GM12864 (cell line): ENCODE measurements at regions not wholly inside any gene's neighbourhood (a gene's known extent, or its start where the extent isn't known, plus 50 kb on each side); places are given as distances from the start of the nearest gene placed in this dataset.

Experiments used
- DNase-seq: peaks from one replicate; pipeline ENCODE4 v3.0.0-alpha.2; 2011; ENCODE audit warnings: low read depth
- H3K4me3 ChIP-seq: 2 replicates; pipeline ENCODE4 v1.5.1; 2011; ENCODE audit warnings: mild to moderate bottlenecking, low read depth, low read length, control low read depth
- TF ChIP-seq, protein P1 (sequence below): IDR thresholded peaks from 2 replicates; pipeline ENCODE4 v1.5.1; 2011; ENCODE audit warnings: low read depth, mild to moderate bottlenecking, moderate library complexity, low read length, control low read depth, inconsistent platforms; ENCODE audit errors: missing control alignments

DNA sequence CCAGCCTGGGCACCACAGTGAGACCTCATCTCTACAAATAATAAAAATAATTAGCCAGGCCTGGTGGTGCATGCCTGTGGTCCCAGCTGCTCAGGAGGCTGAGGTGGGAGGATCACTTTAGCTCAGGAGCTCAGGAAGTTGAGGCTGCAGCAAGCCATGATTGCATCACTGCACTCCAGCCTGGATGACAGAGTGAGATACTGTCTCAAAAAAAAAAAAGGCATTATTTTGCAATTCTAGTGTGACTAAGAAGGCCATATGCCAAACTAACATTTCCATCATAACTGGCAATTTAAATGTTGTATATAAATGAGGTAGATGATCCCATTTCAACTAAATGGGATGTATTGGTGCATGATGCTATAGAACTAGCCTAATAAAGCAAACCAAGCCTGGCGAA lies 632.8 kb upstream of the KLF12 start:
- TF ChIP-seq, protein P1, sequence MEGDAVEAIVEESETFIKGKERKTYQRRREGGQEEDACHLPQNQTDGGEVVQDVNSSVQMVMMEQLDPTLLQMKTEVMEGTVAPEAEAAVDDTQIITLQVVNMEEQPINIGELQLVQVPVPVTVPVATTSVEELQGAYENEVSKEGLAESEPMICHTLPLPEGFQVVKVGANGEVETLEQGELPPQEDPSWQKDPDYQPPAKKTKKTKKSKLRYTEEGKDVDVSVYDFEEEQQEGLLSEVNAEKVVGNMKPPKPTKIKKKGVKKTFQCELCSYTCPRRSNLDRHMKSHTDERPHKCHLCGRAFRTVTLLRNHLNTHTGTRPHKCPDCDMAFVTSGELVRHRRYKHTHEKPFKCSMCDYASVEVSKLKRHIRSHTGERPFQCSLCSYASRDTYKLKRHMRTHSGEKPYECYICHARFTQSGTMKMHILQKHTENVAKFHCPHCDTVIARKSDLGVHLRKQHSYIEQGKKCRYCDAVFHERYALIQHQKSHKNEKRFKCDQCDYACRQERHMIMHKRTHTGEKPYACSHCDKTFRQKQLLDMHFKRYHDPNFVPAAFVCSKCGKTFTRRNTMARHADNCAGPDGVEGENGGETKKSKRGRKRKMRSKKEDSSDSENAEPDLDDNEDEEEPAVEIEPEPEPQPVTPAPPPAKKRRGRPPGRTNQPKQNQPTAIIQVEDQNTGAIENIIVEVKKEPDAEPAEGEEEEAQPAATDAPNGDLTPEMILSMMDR: no peak
- no peak for DNase-seq

DNA sequence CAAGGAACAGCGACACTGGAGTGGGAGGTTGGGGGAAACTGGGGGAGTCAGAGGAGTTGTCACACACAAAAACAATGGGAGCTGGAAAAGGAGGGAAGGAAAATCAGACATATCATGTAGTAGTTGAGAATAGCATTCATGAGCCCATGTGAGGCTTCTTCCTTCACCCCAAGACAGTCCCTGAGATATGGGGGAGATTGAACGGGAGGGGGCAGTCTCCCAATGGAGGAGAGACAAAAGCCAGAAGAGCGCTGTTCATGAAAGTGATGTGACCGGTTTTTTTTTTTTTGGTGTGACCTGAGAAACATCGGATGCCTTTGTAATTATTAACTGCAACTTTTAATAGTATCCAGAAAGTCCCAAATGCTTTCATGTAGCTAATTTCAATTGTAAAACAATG lies 631.8 kb upstream of the KLF12 start:
- no peak overlapping the region for H3K4me3 ChIP-seq
- TF ChIP-seq, protein P1: no peak

More for the DNA sequence above, 632.8 kb upstream of the KLF12 start:
- no peak overlapping the region for H3K4me3 ChIP-seq

DNA sequence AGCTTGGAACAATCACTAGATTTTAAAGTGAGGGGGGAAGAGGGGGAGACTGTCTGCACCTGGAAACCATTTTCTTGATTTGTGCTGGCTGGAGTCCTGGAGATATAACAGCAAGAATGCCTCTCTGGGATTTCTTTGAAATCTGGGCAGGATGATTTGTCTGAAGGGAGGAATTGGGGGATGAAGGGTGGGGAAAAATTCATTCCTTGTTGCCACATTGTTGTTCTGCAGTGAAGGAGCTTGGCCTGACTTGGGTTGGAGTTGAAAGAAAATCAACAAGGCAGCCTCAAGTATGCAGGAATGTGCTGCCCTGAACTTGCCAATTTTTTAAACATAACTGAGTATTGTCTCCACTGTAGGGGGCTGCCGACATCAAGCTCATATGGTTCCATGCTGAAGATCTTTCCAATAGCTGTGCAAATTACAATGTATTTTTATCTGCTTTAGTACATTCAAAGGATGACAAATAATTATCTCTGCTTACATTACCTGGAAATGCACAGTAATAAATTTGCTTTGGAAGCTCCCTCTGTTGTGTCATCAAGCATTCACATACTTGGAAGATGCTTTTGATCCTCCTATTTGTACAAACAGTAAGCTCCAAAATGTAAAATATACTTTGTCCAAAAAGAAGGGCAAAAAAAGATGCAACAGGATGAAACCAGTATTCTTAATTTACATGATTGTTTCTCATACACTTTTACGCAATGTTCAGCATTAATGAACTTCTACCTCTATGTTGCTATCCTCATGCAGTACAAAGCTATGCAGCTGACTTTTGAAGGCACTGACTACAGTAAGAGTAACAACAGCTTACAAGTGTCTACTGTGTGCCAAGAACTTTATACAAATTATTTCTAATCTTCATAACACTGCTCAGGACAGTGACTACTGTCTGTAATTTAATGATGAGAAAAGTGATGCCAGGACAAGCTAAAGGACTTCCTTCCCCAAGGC lies 627.9 kb upstream of the KLF12 start:
- DNase-seq: no peak
- TF ChIP-seq, protein P1: no peak
- H3K4me3 ChIP-seq: no peak overlapping the region

More for the DNA sequence above, 631.8 kb upstream of the KLF12 start:
- no peak for DNase-seq

DNA sequence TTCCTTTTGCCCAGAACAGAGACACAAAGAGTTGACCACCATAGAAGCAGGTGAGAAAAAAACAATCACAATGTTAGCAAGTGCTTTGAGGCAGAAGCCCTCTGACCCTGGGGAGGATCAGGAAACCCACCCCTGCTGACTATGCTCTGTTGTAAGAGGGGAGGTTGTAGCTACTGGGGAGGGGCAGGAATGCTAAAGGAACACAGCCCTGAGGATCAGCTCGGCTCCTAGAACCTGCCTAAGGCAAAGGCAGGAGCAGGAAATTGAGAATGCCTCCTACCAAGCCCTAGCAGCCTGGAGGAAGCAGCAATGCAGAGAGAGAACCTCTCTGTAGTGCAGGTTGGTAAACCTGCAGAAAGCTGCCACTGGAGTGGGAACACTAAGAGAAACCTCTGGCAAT lies 624.0 kb upstream of the KLF12 start:
- no peak for DNase-seq
- TF ChIP-seq, protein P1: no peak
- no peak overlapping the region for H3K4me3 ChIP-seq

DNA sequence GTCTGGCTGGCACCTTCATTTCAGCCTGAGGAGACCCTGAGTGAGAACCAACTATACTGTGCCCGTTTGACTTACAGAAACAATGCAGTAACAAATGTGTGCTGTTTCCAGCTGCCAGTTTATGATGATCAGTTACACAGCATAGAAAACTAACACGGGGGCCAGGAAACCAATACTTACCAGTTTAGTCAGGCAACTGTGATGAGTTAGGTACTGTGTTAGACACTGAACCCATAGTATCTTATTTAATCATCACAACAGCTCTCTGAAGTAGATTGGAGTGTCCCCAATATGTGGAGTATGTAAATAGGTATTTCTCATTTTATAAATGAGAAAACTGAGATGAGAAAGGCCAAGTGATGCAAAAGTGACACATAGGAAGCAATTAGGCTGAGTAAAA lies 620.9 kb upstream of the KLF12 start:
- DNase-seq: no peak
- H3K4me3 ChIP-seq: no peak overlapping the region
- TF ChIP-seq, protein P1: no peak

DNA sequence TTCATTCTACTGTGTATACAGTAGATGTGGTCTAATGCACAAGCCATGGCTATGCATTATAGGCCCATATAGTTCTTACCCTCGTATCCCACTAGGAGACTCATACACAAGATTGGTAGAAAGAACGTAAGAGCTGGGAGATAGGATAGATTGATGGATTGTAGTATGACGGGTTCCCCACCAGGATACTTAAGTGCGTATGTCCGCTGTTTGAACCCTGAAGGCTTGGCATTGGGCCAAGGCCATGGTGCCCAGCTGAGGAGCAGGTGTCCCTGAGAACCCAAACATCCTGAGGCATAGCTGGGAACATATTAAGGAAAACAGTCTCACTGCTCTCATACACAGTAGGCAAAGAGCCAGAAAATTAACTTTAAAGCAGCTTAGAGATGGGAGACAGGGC lies 617.5 kb upstream of the KLF12 start:
- no peak overlapping the region for H3K4me3 ChIP-seq
- TF ChIP-seq, protein P1: no peak
- DNase-seq: no peak
